ENCODE measurements at regions not wholly inside any gene's neighbourhood (a gene's known extent, or its start where the extent isn't known, plus 50 kb on each side); places are given as distances from the start of the nearest gene placed in this dataset.
A peak's percentile ranks its signal among the peaks of the same experiment; 100 is the strongest.
"Not testable (repeated sequence)": the region's sequence is repeated elsewhere in the genome, so short reads cannot be mapped to it uniquely, and the experiment has no call there.

DNA sequence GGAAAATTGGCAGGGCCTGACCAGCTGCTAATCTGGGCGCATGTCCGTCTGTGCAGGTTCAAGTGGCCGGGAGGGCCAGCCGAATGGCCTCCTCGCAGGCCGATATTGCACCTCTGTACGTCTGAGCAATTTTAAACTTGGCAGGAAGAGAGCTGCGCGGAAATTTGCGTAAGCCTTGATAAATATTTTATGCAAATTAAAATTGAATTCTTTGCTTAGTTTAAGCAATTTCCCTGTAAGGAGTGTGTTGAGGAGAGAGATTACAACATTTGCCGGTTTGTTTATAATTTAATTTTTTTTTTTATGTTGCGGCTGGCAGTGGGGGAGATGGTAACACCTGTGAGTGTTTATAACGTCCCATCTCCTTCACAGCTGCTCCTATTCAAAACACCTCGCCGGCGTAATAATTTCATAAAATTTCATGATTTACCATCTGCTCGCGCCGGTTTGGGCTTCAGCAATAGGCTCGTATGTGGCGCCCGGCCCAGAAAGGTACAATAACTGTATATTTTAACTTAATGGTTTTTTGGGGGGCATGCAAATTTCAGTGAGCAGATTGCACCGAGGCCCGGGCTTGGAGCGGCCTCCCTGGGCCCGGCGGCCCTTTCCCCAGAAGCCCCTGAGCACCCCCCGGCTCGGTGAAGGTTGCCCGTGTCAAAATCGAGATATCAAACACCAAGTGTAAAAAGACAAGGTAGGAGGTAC is 269.4 kb upstream of the MVB12B start:
- no peak for DNase-seq

GRCh38 chr9:126058011-126058531 is 268.6 kb upstream of the MVB12B start:
- DNase-seq, result peak; percentile 4

DNA sequence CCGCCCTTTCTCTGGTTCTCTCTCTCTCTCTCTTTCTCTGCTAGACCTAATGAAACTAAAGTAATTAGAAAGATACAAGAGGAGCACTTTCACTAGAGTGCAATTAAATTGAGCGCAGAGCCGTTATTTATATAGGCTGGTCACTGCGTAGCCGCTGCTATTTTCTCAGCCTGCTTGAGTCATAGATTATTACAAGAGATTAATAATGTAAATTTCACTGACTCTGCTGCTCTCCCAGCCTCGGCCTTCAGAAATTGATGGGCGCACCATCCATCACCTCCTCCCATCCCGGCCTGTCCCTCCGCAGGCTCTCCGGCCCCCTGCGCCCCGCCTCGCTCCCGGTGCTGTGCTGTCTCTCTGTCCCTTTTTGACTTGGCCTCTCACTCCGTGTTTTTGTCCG is 268.0 kb upstream of the MVB12B start:
- peak; percentile 2 for DNase-seq

- no peak for DNase-seq
These were observed 265.1 kb upstream of the MVB12B start for GRCh38 chr9:126061575-126061974.

GRCh38 chr9:126062158-126062886 is 264.3 kb upstream of the MVB12B start:
- no peak for DNase-seq

- DNase-seq, result no peak
These were observed 263.3 kb upstream of the MVB12B start for GRCh38 chr9:126063326-126063725.

DNA sequence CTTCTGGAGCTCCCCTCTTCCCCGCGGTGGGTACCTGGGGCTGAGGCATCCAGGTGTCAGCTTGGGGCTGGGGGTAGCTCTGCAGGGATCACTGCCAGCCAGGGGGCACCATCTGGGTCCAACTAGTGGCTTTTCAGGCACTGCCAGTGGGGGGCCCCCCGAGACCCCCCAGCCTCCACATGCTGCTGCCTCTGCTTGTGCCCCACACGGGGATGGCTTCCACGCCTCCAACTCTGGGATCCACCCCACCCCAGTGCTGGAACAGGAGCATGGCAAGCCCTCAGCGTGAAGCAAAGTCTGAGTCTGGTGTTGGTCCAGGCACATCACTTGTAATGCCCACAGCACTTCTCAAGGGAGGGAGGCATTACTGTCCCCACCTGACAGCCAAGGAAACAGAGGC is 260.5 kb upstream of the MVB12B start:
- no peak for DNase-seq

DNA sequence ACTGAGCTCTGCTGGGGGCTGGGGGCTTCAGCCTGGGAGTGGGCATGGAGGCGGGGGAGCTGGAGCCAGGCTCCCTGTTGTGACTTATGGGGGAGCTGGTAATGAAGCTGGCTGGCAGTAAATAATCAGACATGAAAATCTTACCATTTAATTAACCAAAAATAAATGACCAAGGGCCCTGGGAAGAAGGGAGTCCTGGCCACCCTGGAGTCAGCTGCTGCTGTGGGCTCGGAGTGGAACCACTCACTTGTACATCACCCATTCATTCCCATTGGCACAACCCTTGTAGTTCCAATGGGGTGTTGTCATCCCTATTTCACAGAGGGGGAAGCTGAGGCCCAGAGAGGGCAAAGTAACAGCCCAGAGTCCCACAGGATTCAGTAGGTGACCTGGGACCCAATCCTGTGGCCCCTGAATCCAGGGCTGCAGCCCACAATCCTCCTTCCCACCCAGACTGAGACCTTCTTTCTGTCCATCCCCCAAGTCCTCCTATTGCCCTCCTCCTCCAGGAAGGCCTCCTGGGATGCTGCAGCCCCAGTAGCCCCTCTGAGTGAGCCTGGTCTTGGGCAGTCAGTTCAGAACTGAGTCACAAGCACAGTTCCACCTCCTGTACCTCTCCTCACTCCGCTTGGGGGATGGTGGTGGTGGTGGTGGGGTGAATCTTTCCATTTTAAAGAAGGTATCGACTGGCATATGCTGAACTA is 259.4 kb upstream of the MVB12B start:
- no peak for DNase-seq

DNA sequence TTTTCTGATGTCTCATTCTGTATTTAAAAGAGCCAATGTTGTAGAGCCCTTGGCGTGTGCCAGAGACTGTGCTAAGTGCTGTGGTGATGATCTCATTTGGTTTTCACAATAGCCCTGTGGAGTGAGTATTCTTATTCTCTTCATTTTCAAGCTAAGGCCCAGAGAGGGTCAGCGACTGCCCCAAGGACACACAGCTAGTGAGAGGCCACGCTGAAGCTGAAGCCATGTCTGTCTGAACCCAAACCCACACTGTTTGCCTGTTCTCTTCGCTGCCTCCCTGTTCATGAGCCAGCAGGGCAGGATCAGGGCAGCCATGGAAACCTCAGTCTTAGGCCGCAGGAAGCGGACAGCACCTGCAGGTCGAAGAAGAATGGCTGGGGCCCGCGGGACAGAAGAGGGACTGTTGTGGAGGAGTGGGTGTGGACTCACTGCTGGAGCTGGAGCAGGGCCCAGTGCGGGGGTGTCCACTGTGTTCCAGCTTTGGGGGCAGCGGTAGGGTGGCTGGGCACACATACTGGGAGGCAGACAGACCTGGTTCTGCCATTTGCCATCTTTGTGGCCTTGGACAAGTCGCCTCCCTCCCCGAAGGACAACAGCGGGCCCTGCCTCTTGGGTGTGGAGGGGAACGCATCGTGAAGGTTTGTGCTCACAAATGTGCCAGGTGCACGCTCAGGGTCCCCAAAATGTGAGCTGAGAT is 257.9 kb upstream of the MVB12B start:
- no peak for DNase-seq

GRCh38 chr9:126069400-126069955 is 257.2 kb upstream of the MVB12B start:
- DNase-seq, result no peak

DNA sequence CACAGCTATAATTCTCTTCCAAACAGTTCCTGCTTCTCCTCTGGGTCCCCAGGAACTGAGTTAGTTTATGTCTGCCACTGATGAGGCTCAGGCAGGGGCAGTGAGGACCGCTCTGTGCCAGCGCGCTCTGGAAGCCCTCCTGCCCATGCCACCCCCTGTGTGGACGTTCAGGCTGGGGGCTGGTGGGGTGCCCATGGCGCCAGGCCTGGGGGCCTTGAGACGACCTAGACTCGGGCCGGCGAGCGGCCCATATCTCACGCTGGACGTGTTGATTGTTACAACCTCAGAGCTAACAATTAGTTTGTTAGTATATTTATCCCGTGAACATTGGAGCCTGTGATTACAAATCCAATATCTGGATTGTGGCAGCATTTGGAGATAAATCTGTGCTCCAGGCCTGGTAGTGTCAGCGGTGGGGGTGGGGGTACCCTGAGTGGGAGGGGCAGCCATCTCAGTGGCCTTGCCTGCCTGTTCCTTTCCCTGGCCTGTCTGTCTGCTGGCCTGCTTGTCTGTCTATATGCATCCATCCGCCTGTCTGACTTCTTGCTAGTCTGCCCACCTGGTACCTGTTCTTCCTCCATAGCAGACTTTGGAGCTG is 256.5 kb upstream of the MVB12B start:
- DNase-seq, result no peak

GRCh38 chr9:126071076-126071750 is 255.4 kb upstream of the MVB12B start:
- DNase-seq, result no peak

- not testable (repeated sequence) for DNase-seq
These were observed 249.0 kb upstream of the MVB12B start for GRCh38 chr9:126077656-126078055.

- DNase-seq, result no peak
These were observed 246.0 kb upstream of the MVB12B start for GRCh38 chr9:126080641-126081040.

DNA sequence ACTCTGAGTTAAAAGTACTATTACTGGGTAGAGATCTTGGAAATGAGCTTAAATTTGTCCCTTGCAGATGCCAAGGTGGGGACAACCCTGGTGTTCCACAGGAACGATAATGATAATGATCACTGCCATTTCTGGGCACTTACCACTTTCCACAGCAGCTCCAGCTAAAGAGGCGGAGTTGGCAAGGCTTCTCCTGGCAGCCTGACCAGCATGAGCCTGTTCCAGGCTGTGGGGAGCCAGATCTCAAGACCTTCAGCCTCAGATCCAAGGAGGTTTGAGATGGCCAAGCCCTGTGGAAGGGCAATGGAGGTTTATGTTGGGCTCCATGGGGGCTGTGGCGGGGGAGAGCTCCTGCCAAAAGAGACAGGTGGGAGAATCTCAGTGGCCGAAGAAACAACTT is 244.9 kb upstream of the MVB12B start:
- no peak for DNase-seq

DNA sequence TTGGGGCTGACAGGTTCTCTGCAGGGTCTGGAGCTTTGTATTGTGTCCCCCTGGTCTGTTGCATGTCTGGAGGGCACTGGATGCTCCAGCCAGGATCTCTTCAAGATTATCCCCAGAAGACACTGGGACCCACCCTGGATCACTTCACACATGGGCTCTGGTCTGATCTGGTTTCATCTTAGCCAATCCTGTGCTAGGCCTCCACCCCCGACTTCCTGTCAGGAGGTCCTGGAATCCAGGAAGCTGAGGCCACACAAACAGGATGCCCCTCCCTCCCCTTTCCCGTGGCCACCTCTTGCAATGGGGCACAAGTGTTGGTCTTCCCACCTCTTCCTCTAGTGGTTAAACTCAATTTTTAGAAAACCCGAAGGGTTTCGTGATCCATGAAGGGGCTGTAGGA is 242.6 kb upstream of the MVB12B start:
- DNase-seq, result no peak

- DNase-seq, result no peak
These were observed 241.9 kb upstream of the MVB12B start for GRCh38 chr9:126084696-126085095.

- DNase-seq, result no peak
These were observed 241.5 kb upstream of the MVB12B start for GRCh38 chr9:126085170-126085569.

GRCh38 chr9:126088336-126088735 is 238.3 kb upstream of the MVB12B start:
- DNase-seq, result no peak

- DNase-seq, result no peak
These were observed 236.8 kb upstream of the MVB12B start for GRCh38 chr9:126089789-126090188.

GRCh38 chr9:126093771-126094170 is 232.9 kb upstream of the MVB12B start:
- no peak for DNase-seq

Data from DMS79 (cell line).